IPS-18a (cell line): ENCODE measurements at regions not wholly inside any gene's neighbourhood (a gene's known extent, or its start where the extent isn't known, plus 50 kb on each side); places are given as distances from the start of the nearest gene placed in this dataset.

Source experiments
- H3K27ac ChIP-seq: one replicate; pipeline ENCODE4 v1.5.1; 2013; ENCODE audit warnings: low read length
- H3K27me3 ChIP-seq: one replicate; pipeline ENCODE4 v1.6.1; 2013; ENCODE audit warnings: mild to moderate bottlenecking, low read length; ENCODE audit not compliant: control insufficient read depth, insufficient read depth
- H3K36me3 ChIP-seq: one replicate; pipeline ENCODE4 v1.6.1; 2013; ENCODE audit warnings: low read depth, low read length; ENCODE audit not compliant: control insufficient read depth
- H3K4me1 ChIP-seq: one replicate; pipeline ENCODE4 v1.6.1; 2013; ENCODE audit warnings: low read depth, low read length; ENCODE audit not compliant: control insufficient read depth
- H3K4me3 ChIP-seq: one replicate; pipeline ENCODE4 v1.5.1; 2013; ENCODE audit warnings: low read length
- H3K9ac ChIP-seq: one replicate; pipeline ENCODE4 v1.6.1; 2013; ENCODE audit warnings: mild to moderate bottlenecking, low read length, moderate library complexity
- H3K9me3 ChIP-seq: one replicate; pipeline ENCODE4 v1.6.1; 2013; ENCODE audit warnings: low read depth, low read length; ENCODE audit not compliant: control insufficient read depth

- Histone ChIP-seq H3K4me1 (peaks cover 30% of the 10 kb centered on the region), H3K9me3 (no peaks in the 10 kb centered on the region), H3K4me3 (no peak overlapping the region), H3K27ac (no peak overlapping the region), H3K9ac (no peak overlapping the region), H3K36me3 (no peaks in the 10 kb centered on the region), H3K27me3 (no peaks in the 10 kb centered on the region)
Observed at GRCh38 chr19:31100981-31101380, 248.3 kb downstream of the TSHZ3 start.

- H3K27ac ChIP-seq, result no peak overlapping the region
- H3K27me3 ChIP-seq, result no peaks in the 10 kb centered on the region
- no peak overlapping the region for H3K9ac ChIP-seq
- H3K4me1 ChIP-seq, result peaks cover 24% of the 10 kb centered on the region
- H3K9me3 ChIP-seq, result no peaks in the 10 kb centered on the region
- H3K4me3 ChIP-seq, result no peak overlapping the region
- no peaks in the 10 kb centered on the region for H3K36me3 ChIP-seq
Observed at GRCh38 chr19:31100206-31100590, 249.0 kb downstream of the TSHZ3 start.

- no peak overlapping the region for H3K9ac ChIP-seq
- H3K4me3 ChIP-seq, result no peak overlapping the region
- no peaks in the 10 kb centered on the region for H3K36me3 ChIP-seq
- H3K9me3 ChIP-seq, result no peaks in the 10 kb centered on the region
- peaks cover 24% of the 10 kb centered on the region for H3K4me1 ChIP-seq
- H3K27ac ChIP-seq, result no peak overlapping the region
- H3K27me3 ChIP-seq, result no peaks in the 10 kb centered on the region
Observed at GRCh38 chr19:31099515-31100205, 249.6 kb downstream of the TSHZ3 start.

- H3K9me3 ChIP-seq, result no peaks in the 10 kb centered on the region
- no peak overlapping the region for H3K27ac ChIP-seq
- no peak overlapping the region for H3K9ac ChIP-seq
- no peak overlapping the region for H3K4me3 ChIP-seq
- peaks cover 24% of the 10 kb centered on the region for H3K4me1 ChIP-seq
- H3K27me3 ChIP-seq, result no peaks in the 10 kb centered on the region
- no peaks in the 10 kb centered on the region for H3K36me3 ChIP-seq
Observed at GRCh38 chr19:31098836-31099235, 250.4 kb downstream of the TSHZ3 start.

DNA sequence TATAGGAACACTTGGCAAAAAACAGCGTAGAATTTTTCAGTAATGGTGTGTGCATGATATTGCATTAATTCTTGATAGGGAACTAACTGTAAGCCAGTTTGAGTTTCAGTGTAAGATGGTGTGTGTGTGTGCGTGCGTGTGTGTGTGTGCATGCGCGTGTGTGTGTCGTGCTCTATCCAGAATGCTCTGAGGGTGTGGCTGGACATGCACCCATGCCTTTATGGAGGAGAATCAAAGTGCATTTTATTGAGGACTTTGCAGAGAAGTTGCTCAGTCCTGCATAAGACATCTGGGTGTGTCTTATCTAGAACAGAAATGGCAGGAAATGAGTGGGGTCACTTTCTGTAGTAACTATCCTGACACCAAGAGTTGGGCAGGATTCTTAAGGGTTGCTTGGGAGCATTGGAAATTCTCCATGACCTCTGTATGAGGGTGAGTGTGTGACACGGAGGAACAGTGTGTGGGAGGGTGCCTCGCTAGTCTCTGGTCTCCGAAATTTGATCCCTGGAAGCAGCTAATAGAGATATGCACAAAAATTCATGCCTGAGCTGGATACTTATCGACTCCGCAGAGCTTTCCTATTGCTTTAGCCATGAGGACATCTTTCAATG, 252.2 kb downstream of the TSHZ3 start:
- no peak overlapping the region for H3K27ac ChIP-seq
- H3K9ac ChIP-seq, result no peak overlapping the region
- peaks cover 15% of the 10 kb centered on the region for H3K4me1 ChIP-seq
- H3K27me3 ChIP-seq, result no peaks in the 10 kb centered on the region
- no peaks in the 10 kb centered on the region for H3K9me3 ChIP-seq
- no peaks in the 10 kb centered on the region for H3K36me3 ChIP-seq
- no peak overlapping the region for H3K4me3 ChIP-seq

- Histone ChIP-seq H3K4me1 (peaks cover 7% of the 10 kb centered on the region), H3K27ac (no peak overlapping the region), H3K27me3 (no peaks in the 10 kb centered on the region), H3K36me3 (no peaks in the 10 kb centered on the region), H3K4me3 (no peak overlapping the region), H3K9me3 (no peaks in the 10 kb centered on the region), H3K9ac (no peak overlapping the region)
Observed at GRCh38 chr19:31096062-31096830, 253.0 kb downstream of the TSHZ3 start.

DNA sequence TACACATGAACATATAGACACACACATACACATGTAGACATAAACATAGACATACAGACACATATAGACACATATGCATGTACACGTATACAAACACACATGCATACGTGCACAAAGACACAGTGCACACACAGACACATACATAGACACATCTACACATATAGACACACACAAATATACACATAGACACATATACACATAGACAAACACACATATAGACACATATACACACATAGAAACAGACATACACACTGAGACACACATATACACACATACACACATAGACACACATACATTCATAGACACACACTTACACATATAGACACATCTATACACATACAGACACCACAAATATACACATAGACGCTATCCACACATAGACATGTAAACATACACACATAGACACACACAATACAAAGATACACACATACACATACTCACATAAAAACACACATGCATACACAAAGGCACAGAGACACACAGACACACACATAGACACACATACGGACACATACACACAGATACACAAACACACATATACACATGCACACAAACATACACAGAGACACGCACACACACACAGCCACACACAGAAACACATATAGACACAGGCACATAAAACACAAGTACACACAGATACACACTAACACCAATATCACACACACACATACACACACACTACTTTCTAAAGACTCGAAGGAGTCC, 254.0 kb downstream of the TSHZ3 start:
- Histone ChIP-seq H3K36me3 (no peaks in the 10 kb centered on the region), H3K4me1 (peaks cover 5% of the 10 kb centered on the region), H3K27ac (no peak overlapping the region)

GRCh38 chr19:31092274-31092673, 257.0 kb downstream of the TSHZ3 start:
- Histone ChIP-seq H3K27me3 (no peaks in the 10 kb centered on the region), H3K4me3 (no peak overlapping the region), H3K36me3 (no peaks in the 10 kb centered on the region), H3K4me1 (no peaks in the 10 kb centered on the region), H3K27ac (no peak overlapping the region), H3K9me3 (no peaks in the 10 kb centered on the region), H3K9ac (no peak overlapping the region)

More for the DNA sequence above, 254.0 kb downstream of the TSHZ3 start:
- Histone ChIP-seq H3K27me3 (no peaks in the 10 kb centered on the region), H3K9ac (no peak overlapping the region), H3K9me3 (no peaks in the 10 kb centered on the region), H3K4me3 (no peak overlapping the region)

GRCh38 chr19:31089681-31090080, 259.6 kb downstream of the TSHZ3 start:
- Histone ChIP-seq H3K4me1 (no peaks in the 10 kb centered on the region), H3K27ac (no peak overlapping the region), H3K36me3 (no peaks in the 10 kb centered on the region), H3K9me3 (no peaks in the 10 kb centered on the region), H3K27me3 (no peaks in the 10 kb centered on the region), H3K4me3 (no peak overlapping the region), H3K9ac (no peak overlapping the region)

DNA sequence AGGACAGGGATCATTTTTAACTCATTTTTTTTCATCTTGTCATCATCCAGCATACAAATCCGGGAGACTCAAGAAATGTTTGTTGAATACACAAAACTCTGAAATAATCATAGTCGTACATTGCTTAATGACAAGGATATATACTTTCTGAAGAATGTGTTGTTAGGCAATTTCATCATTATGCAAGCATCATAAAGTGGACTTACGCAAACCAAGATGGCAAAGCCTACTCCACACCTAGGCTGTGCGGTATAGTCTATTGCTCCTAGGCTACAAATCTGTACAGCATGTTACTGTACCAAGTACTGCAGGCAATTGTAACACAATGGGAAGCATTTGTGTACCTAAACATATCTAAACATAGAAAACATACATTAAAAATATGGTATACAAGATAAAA, 264.1 kb downstream of the TSHZ3 start:
- Histone ChIP-seq H3K27me3 (no peaks in the 10 kb centered on the region), H3K4me1 (no peaks in the 10 kb centered on the region), H3K27ac (no peak overlapping the region), H3K4me3 (no peak overlapping the region), H3K9me3 (no peaks in the 10 kb centered on the region), H3K36me3 (no peaks in the 10 kb centered on the region), H3K9ac (no peak overlapping the region)

DNA sequence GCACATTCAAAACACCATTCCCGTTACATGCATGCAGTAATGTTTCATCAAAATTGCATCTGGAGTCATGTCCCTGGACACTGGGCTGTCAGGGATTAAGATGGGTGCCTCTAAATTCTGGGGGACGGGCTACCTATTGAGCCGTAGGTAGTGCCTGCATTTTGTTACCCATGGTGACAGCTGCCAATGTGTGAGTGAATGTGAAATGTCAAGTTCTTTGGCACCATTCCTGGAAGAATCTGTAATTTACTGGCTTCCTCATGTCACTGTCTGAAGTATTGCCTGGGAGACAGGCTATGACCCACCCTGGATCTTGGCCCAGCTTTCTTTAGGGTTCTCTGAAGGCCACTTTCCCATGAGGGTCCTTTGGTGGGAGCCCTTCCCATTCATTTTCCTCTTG, 266.1 kb downstream of the TSHZ3 start:
- no peaks in the 10 kb centered on the region for H3K36me3 ChIP-seq
- no peaks in the 10 kb centered on the region for H3K9me3 ChIP-seq
- H3K4me3 ChIP-seq, result no peak overlapping the region
- no peak overlapping the region for H3K27ac ChIP-seq
- no peaks in the 10 kb centered on the region for H3K4me1 ChIP-seq
- H3K9ac ChIP-seq, result no peak overlapping the region
- no peaks in the 10 kb centered on the region for H3K27me3 ChIP-seq
